Thoracic aorta (tissue), 2 donors: ENCODE measurements at regions not wholly inside any gene's neighbourhood (a gene's known extent, or its start where the extent isn't known, plus 50 kb on each side); places are given as distances from the start of the nearest gene placed in this dataset.

Experiments
- ATAC-seq: fragments of 150-250 bp; one replicate; pipeline ENCODE4 v1.8.0; 2017; ENCODE audit warnings: low read depth; ENCODE audit not compliant: insufficient number of reproducible peaks, low FRiP score
- DNase-seq: peaks from one replicate; pipeline ENCODE4 v3.0.0-alpha.2; 2020; ENCODE audit warnings: low spot score
- H3K27ac ChIP-seq, 2 donors: fragments of 200-600 bp; sonication (generic); 1 replicate in 1 of 2; 2 replicates in 1 of 2; pipeline ENCODE4 v1.5.1; 2016; ENCODE audit warnings: mild to moderate bottlenecking in 2 of 2, moderate library complexity in 2 of 2
- H3K27me3 ChIP-seq: fragments of 200-600 bp; sonication (generic); replicated peaks from 2 replicates; pipeline ENCODE4 v1.6.0; 2016; ENCODE audit warnings: mild to moderate bottlenecking; ENCODE audit not compliant: insufficient read depth
- H3K36me3 ChIP-seq: fragments of 200-600 bp; sonication (generic); one replicate; pipeline ENCODE4 v1.5.1; 2016
- H3K4me1 ChIP-seq, 2 donors: fragments of 200-600 bp; sonication (generic); 1 replicate in 1 of 2; 2 replicates in 1 of 2; pipeline versions ENCODE4 v1.5.1 to v1.6.0; 2016; ENCODE audit warnings: low read depth in 2 of 2, mild to moderate bottlenecking in 1 of 2; ENCODE audit not compliant: control insufficient read depth in 1 of 2
- H3K4me3 ChIP-seq: fragments of 200-600 bp; sonication (generic); 2 replicates; pipeline ENCODE4 v1.5.1; 2016; ENCODE audit warnings: mild to moderate bottlenecking
- H3K9me3 ChIP-seq: fragments of 200-600 bp; sonication (generic); 2 replicates; pipeline ENCODE4 v1.5.1; 2016
- TF ChIP-seq, protein P1 (sequence below): fragments of 200-600 bp; sonication (generic); IDR thresholded peaks from one replicate; pipeline ENCODE4 v1.5.1; 2019; ENCODE audit warnings: antibody characterized with exemption

DNA sequence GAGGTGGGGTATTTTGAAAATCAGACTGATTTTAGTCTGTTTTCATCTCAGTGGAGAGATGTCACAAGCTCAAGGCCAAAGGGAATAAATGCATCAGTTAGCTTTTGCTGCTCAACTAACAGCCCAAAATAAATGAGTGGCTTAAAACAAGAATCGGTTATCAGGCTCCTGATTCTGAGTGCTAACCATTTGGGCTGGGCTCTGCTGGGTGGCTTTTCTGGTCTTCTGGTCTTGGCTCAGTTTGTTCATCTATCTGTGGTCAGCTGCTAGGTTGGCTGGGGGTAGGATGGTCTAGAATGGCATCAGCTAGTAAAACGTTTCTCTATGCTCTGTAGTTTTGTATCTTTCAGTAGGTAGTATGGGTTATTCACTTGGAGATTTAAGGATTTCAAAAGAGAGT lies 357.5 kb upstream of the JAG1 start:
- H3K4me1 ChIP-seq = peaks cover 3 to 16% of the 10 kb centered on the region in 2 donors
- DNase-seq (no peak), ATAC-seq (no peak)
- no peaks in the 10 kb centered on the region for H3K27me3 ChIP-seq
- no peaks in the 10 kb centered on the region for H3K36me3 ChIP-seq
- H3K9me3 ChIP-seq = no peaks in the 10 kb centered on the region
- TF ChIP-seq, protein P1, sequence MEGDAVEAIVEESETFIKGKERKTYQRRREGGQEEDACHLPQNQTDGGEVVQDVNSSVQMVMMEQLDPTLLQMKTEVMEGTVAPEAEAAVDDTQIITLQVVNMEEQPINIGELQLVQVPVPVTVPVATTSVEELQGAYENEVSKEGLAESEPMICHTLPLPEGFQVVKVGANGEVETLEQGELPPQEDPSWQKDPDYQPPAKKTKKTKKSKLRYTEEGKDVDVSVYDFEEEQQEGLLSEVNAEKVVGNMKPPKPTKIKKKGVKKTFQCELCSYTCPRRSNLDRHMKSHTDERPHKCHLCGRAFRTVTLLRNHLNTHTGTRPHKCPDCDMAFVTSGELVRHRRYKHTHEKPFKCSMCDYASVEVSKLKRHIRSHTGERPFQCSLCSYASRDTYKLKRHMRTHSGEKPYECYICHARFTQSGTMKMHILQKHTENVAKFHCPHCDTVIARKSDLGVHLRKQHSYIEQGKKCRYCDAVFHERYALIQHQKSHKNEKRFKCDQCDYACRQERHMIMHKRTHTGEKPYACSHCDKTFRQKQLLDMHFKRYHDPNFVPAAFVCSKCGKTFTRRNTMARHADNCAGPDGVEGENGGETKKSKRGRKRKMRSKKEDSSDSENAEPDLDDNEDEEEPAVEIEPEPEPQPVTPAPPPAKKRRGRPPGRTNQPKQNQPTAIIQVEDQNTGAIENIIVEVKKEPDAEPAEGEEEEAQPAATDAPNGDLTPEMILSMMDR = no peak
- no peak overlapping the region for H3K27ac ChIP-seq
- H3K4me3 ChIP-seq = no peak overlapping the region

DNA sequence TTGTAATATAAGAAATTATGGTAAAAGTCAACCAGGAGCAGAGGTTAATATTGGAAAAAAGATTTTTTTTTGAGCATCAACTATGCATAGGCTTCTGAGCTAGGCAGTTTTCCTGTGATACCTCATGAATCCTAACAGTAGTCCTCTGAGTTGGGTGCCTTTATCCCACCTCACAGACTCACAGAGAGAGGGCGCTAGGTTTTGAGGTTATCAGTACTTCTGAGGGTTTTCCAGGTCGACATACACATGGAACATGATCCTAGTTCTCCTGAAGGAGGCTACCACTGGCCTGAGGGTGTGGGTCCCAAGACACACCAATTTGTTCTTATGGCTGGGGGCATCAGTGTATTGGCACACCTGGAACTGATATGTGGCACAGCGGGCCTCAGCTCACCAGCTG lies 358.8 kb upstream of the JAG1 start:
- H3K27me3 ChIP-seq = no peaks in the 10 kb centered on the region
- TF ChIP-seq, protein P1 = no peak
- H3K4me3 ChIP-seq = no peak overlapping the region
- ATAC-seq (no peak), DNase-seq (no peak)
- H3K9me3 ChIP-seq = no peaks in the 10 kb centered on the region
- H3K36me3 ChIP-seq = no peaks in the 10 kb centered on the region
- H3K4me1 ChIP-seq = peaks cover 3 to 16% of the 10 kb centered on the region in 2 donors
- H3K27ac ChIP-seq = no peak overlapping the region

DNA sequence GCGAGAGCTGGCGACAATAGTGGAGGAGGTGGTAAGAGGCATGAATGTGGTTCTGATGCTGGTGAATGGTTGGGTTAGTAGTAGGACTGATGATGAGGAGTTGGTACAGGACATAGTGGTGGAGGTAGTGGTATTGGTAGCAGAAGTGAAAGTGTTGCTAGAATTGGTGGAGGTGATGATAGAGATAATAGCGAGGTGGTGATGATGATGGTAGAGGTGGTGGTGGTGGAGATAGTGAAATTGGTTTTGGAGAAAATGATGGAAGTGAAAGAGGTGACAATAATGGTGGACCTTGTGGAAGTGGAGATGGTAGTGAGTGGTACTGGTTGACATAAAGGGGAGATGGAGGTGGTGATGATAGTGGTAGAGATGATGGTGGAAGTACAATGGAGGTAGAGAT lies 360.2 kb upstream of the JAG1 start:
- H3K36me3 ChIP-seq = no peaks in the 10 kb centered on the region
- TF ChIP-seq, protein P1 = no peak
- H3K4me3 ChIP-seq = no peak overlapping the region
- ATAC-seq = no peak
- H3K27me3 ChIP-seq = no peaks in the 10 kb centered on the region
- H3K4me1 ChIP-seq = peaks cover 3 to 16% of the 10 kb centered on the region in 2 donors
- no peak overlapping the region for H3K27ac ChIP-seq
- DNase-seq = no peak
- H3K9me3 ChIP-seq = no peaks in the 10 kb centered on the region

DNA sequence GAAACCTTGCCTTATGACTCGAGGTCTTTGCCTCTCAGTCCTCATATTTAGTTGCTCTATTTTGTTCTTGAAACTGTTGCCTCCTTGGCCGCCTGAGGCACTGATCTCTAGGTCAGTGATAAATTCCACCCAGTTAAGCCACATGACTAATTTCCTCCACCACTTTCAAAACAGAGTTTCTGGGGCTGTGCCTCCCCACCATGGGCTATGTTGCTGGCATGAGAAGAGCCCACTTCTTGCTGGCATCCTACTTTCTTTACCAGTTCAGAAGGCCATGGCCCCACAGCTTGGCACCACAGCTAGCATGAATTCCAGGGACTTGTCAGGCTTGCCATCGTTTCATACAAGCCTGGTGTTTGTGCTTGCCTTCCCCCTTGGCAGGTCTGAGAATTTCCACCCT lies 361.4 kb upstream of the JAG1 start:
- Histone ChIP-seq H3K4me1 (peaks cover 3 to 16% of the 10 kb centered on the region in 2 donors), H3K27ac (peak overlapping the region; percentile 32 to 43), H3K9me3 (no peaks in the 10 kb centered on the region), H3K27me3 (no peaks in the 10 kb centered on the region), H3K36me3 (no peaks in the 10 kb centered on the region), H3K4me3 (no peak overlapping the region)
- ATAC-seq (peak; percentile 56), DNase-seq (no peak)
- TF ChIP-seq, protein P1 = no peak

DNA sequence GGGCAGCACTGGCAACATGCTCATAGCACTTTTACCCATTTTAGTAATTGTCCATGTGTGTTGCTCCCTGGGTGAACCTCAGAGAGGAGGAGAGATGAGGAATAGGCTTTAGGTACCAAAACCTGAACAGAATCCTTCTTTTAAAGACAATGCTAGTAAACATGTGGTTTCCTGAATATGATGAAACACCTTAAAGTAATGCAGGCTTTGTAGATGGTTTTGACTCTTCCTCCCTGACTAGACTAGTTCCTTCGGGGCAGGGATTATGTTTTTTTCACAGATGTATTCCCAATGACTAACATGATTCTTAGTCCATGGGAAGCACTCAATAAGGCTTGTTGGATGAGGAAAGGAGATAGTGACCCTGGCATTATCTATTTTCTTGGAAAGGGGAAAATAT lies 367.6 kb upstream of the JAG1 start:
- ATAC-seq = no peak

More for the DNA sequence above, 367.6 kb upstream of the JAG1 start:
- Histone ChIP-seq H3K4me3 (no peak overlapping the region), H3K36me3 (no peaks in the 10 kb centered on the region), H3K27me3 (no peaks in the 10 kb centered on the region), H3K9me3 (no peaks in the 10 kb centered on the region), H3K27ac (no peak overlapping the region), H3K4me1 (no peaks in the 10 kb centered on the region)
- TF ChIP-seq, protein P1 = no peak
- DNase-seq = no peak
